ENCODE measurements at regions not wholly inside any gene's neighbourhood (a gene's known extent, or its start where the extent isn't known, plus 50 kb on each side); places are given as distances from the start of the nearest gene placed in this dataset.
A peak's percentile ranks its signal among the peaks of the same experiment; 100 is the strongest.

DNA sequence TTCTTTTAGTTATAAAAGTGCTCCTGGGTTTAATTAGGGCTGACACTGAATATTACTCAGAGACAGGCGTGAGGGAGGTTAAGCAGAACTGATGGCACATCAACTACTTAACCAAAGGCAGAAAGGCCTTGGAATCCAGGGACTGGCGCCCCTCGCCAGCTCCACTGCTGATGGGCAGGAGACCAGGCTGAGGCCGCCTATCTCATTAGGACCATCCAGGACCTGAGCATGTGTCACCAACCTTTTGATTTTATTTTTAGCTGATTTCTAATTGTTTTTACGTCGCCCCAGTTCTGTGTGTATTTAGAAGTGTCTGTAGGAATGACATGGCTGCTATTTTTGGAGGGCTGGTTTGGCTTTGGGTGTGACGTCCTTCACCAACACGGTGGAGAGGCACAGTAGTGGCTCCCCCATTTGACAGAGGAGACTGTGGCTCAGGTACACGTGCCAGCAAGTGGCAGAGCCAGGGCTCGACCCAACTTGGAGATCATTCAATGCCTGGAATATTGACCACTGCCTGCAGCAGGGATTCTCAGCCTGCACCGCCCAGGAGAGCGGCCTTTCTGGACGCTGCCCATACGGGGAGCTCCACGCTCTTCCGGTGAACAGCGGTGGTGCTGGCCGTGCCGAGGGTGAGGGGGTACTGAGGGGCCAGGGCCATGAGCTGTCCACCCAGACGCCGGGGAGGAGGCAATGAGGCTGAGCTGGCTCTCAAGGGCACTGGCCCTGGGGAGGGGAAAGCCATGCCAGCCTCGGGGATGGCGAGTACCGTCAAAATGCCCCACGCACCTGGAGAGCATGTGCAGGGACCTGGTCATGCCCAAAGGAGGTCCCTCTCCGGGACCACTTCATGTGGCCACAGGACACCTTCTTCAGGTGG, 205.7 kb downstream of the ASB1 start:
- Histone ChIP-seq H3K4me3 (no peak overlapping the region), H3K27me3 (no peaks in the 10 kb centered on the region), H3K4me1 (no peaks in the 10 kb centered on the region), H3K9me3 (no peaks in the 10 kb centered on the region), H3K36me3 (no peaks in the 10 kb centered on the region), H3K27ac (replicated peaks in 1 of 4) (peak overlapping the region in 3 of 4 donors; percentile 3 to 19 (median 16))
- TF ChIP-seq, protein P1, sequence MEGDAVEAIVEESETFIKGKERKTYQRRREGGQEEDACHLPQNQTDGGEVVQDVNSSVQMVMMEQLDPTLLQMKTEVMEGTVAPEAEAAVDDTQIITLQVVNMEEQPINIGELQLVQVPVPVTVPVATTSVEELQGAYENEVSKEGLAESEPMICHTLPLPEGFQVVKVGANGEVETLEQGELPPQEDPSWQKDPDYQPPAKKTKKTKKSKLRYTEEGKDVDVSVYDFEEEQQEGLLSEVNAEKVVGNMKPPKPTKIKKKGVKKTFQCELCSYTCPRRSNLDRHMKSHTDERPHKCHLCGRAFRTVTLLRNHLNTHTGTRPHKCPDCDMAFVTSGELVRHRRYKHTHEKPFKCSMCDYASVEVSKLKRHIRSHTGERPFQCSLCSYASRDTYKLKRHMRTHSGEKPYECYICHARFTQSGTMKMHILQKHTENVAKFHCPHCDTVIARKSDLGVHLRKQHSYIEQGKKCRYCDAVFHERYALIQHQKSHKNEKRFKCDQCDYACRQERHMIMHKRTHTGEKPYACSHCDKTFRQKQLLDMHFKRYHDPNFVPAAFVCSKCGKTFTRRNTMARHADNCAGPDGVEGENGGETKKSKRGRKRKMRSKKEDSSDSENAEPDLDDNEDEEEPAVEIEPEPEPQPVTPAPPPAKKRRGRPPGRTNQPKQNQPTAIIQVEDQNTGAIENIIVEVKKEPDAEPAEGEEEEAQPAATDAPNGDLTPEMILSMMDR (IDR thresholded peaks at IDR 0.05), result no peak
- TF ChIP-seq POLR2A (IDR thresholded peaks at IDR 0.05; ENCODE audit: low read depth) (no peak), POLR2AphosphoS5 (IDR thresholded peaks at IDR 0.05) (no peak), EP300 (IDR thresholded peaks at IDR 0.05) (no peak)
- peak; percentile 86 for DNase-seq (ENCODE audit: extremely low spot score)
- intact Hi-C loops (cut with DNase I), result no loop called here
- 71% methylated on average over 6 of the region's 26 CpGs for WGBS

DNA sequence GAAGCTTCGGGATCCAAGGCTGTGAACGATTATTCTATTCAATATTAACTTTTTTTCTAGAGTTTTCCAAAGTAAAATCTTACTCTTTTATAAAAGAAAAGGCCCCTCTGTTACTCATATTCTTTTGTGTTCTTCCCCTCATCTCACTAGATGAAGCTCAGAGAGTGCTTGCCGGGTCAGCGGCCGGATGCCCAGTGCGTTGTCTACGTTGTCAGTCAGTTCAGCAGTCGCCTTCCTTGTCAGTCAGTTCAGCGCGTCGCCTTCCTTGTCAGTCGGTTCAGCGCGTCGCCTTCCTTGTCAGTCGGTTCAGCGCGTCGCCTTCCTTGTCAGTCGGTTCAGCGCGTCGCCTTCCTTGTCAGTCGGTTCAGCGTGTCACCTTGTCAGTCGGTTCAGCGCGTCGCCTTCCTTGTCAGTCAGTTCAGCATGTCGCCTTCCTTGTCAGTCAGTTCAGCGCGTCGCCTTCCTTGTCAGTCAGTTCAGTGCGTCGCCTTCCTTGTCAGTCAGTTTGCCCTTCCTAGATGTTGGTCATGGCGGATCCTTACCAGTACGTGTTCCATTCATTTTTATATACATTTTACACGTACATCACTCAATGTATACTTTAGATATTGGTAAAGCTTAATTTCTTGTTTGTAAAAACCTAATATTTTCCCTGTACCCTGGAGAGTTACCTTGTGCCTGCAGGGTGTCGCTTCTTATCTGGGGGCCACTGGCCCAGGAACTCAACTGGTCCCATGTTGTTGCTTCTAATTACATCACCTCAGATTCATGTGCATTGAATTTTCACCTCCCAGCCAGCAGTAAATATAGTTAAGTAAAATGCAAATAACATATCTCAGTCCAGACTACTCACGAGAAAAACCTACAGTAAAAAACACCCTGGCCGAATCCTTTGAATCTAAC, 206.9 kb downstream of the ASB1 start:
- TF ChIP-seq, protein P1 (IDR thresholded peaks at IDR 0.05), result no peak
- no peaks in the 10 kb centered on the region for H3K27me3 ChIP-seq
- H3K27ac ChIP-seq (replicated peaks in 1 of 4), result no peak overlapping the region
- no peak for DNase-seq (ENCODE audit: extremely low spot score)
- H3K4me1 ChIP-seq, result no peaks in the 10 kb centered on the region
- intact Hi-C loops (cut with DNase I), result no loop called here
- H3K36me3 ChIP-seq, result no peaks in the 10 kb centered on the region
- 85% methylated on average over 41 of the region's 41 CpGs for WGBS
- no peak overlapping the region for H3K4me3 ChIP-seq
- no peaks in the 10 kb centered on the region for H3K9me3 ChIP-seq

DNA sequence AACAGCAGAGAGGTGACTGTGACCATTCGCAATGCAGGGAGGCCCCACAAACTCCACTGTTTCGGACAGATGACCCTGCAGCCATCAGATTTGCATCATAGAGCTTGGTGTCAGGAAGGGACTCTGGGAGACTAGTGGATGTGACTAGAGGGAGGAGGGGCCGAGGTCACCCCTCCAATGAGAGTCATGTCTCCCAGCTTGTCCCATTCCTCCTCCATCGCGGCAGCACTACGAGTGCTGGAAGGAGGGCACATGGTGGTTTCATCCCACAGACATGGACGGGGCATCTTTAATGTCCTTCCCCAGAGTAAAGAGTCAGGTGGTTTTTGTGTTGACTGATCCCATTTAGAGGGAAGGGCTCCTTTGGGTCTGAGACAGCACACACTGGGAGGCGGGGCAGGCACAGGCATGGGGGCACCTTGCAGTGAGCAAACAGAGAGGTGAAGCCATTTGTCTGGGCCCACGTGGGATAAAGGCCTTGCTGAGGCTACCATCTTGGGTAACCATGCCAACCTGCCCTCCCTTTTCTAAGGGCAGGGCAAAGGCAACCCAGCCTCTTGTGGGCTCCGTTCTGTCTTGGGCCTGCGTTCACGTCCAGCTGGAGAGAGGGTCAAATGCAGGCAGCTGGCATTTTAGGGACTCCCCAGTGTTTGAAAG, 208.1 kb downstream of the ASB1 start:
- Histone ChIP-seq H3K9me3 (no peaks in the 10 kb centered on the region), H3K27me3 (no peaks in the 10 kb centered on the region), H3K27ac (replicated peaks in 1 of 4) (no peak overlapping the region), H3K4me3 (no peak overlapping the region), H3K36me3 (no peaks in the 10 kb centered on the region), H3K4me1 (no peaks in the 10 kb centered on the region)
- WGBS, result 97% methylated on average over 12 of the region's 12 CpGs
- intact Hi-C loops (cut with DNase I), result no loop called here
- TF ChIP-seq EP300 (IDR thresholded peaks at IDR 0.05) (no peak), POLR2A (IDR thresholded peaks at IDR 0.05; ENCODE audit: low read depth) (no peak), POLR2AphosphoS5 (IDR thresholded peaks at IDR 0.05) (no peak)
- TF ChIP-seq, protein P1 (IDR thresholded peaks at IDR 0.05), result no peak
- peak; percentile 64 for DNase-seq (ENCODE audit: extremely low spot score)

DNA sequence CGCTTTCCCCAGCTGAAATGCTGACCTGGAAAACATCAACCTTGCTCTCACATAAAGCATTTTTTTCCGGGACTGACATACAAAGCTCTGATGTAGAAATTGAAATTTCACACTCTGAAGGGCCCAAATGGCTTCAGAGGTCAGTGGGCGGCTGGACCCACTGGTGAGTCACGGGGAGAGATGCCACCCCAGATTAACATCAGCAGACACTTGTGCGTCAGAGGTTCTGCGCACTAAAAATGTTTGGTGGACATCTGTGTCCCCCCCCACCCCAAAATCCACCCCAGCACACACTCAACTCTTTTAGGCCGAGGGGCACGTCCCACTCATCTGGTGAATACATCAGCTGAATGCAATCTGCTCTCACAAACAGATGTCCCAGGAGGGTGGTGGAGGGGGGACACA, 208.9 kb downstream of the ASB1 start:
- H3K27ac ChIP-seq (replicated peaks in 1 of 4), result no peak overlapping the region
- 87% methylated on average over 8 of the region's 8 CpGs for WGBS
- intact Hi-C loops (cut with DNase I), result no loop called here

More for the DNA sequence above, 208.9 kb downstream of the ASB1 start:
- TF ChIP-seq, protein P1 (IDR thresholded peaks at IDR 0.05), result no peak
- TF ChIP-seq POLR2A (IDR thresholded peaks at IDR 0.05; ENCODE audit: low read depth) (no peak), POLR2AphosphoS5 (IDR thresholded peaks at IDR 0.05) (no peak), EP300 (IDR thresholded peaks at IDR 0.05) (no peak)
- H3K9me3 ChIP-seq, result no peaks in the 10 kb centered on the region
- H3K27me3 ChIP-seq, result no peaks in the 10 kb centered on the region
- DNase-seq (ENCODE audit: extremely low spot score), result no peak
- no peak overlapping the region for H3K4me3 ChIP-seq
- no peaks in the 10 kb centered on the region for H3K4me1 ChIP-seq
- H3K36me3 ChIP-seq, result no peaks in the 10 kb centered on the region

Data from esophagus muscularis mucosa (tissue), 4 donors.